ENCODE measurements at regions not wholly inside any gene's neighbourhood (a gene's known extent, or its start where the extent isn't known, plus 50 kb on each side); places are given as distances from the start of the nearest gene placed in this dataset.

GRCh38 chr12:125902991-125903390, 837.8 kb downstream of the AACS start:
- no peak for TF ChIP-seq CTCF (IDR thresholded peaks at IDR 0.05; ENCODE audit: extremely low read depth in 1 of 2, insufficient read depth in 1 of 2, low read depth in 1 of 2, low read length in 2 of 2)
- no peak for TF ChIP-seq MYC (IDR thresholded peaks at IDR 0.05; ENCODE audit: low read depth, low read length)
- no peak for TF ChIP-seq POLR2A (IDR thresholded peaks at IDR 0.05; ENCODE audit: low read depth, low read length)
- TF ChIP-seq EZH2 (IDR thresholded peaks at IDR 0.05; ENCODE audit: borderline replicate concordance, low read depth, low read length, severe bottlenecking), result no peak
- no peak for TF ChIP-seq POLR2AphosphoS5 (IDR thresholded peaks at IDR 0.05; ENCODE audit: insufficient read depth, low read depth, low read length)
- no peak for TF ChIP-seq MAX (IDR thresholded peaks at IDR 0.05; ENCODE audit: insufficient read depth, insufficient read length)

All from endothelial cell of umbilical vein (primary cell).